H1 (cell line): ENCODE measurements at regions not wholly inside any gene's neighbourhood (a gene's known extent, or its start where the extent isn't known, plus 50 kb on each side); places are given as distances from the start of the nearest gene placed in this dataset.

Source experiments
- POLR2AphosphoS5 ChIP-seq: IDR thresholded peaks from 2 replicates; pipeline ENCODE4 v1.6.1; 2011; ENCODE audit warnings: low read depth, low read length
- TF ChIP-seq, protein P1 (sequence below), 3 experiments: IDR thresholded peaks; 1 replicate in 2 of 3; 2 replicates in 1 of 3; pipeline versions ENCODE4 v1.5.1 to v1.6.1; 2011; ENCODE audit warnings: low read length in 3 of 3, mild to moderate bottlenecking in 3 of 3, inconsistent platforms in 2 of 3, low read depth in 1 of 3, moderate library complexity in 1 of 3; ENCODE audit not compliant: insufficient read depth in 1 of 3; ENCODE audit errors: control extremely low read depth in 1 of 3

DNA sequence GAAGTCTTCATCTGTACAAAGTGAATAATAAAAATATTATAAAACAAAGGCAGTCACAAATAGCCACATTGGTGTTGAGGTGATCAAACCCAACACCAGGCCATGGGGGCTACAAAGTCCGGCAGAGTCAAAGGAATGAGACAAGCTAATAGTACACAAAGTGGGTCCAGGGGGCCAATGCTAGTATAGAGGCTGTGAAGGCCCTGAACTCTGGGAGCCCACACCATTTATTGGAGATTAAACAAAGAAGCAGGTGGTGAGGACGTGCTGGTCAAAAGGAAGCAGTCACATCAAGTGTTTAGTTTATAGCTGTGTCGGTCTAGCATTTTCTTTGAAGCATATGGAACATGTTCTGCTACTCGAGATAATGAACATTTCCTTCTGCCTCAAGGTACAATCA lies 58.6 kb upstream of the CCT8L2 start:
- TF ChIP-seq, protein P1, sequence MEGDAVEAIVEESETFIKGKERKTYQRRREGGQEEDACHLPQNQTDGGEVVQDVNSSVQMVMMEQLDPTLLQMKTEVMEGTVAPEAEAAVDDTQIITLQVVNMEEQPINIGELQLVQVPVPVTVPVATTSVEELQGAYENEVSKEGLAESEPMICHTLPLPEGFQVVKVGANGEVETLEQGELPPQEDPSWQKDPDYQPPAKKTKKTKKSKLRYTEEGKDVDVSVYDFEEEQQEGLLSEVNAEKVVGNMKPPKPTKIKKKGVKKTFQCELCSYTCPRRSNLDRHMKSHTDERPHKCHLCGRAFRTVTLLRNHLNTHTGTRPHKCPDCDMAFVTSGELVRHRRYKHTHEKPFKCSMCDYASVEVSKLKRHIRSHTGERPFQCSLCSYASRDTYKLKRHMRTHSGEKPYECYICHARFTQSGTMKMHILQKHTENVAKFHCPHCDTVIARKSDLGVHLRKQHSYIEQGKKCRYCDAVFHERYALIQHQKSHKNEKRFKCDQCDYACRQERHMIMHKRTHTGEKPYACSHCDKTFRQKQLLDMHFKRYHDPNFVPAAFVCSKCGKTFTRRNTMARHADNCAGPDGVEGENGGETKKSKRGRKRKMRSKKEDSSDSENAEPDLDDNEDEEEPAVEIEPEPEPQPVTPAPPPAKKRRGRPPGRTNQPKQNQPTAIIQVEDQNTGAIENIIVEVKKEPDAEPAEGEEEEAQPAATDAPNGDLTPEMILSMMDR (IDR thresholded peaks at IDR 0.05; ENCODE audit: control extremely low read depth in 1 of 3, insufficient read depth in 1 of 3, low read depth in 1 of 3, low read length in 3 of 3) = no peak
- TF ChIP-seq POLR2AphosphoS5 = no peak
